Hepatocyte (in vitro differentiated cells): ENCODE measurements at regions not wholly inside any gene's neighbourhood (a gene's known extent, or its start where the extent isn't known, plus 50 kb on each side); places are given as distances from the start of the nearest gene placed in this dataset.

Experiments
- DNase-seq: peaks from one replicate; pipeline ENCODE4 v3.0.0-alpha.2; 2016; ENCODE audit warnings: low spot score
- H2AFZ ChIP-seq: fragments of 200-600 bp; sonication (generic); 2 replicates; pipeline ENCODE4 v1.6.0; 2016; ENCODE audit warnings: antibody characterized with exemption, mild to moderate bottlenecking
- H3K27ac ChIP-seq: fragments of 200-600 bp; sonication (generic); 2 replicates; pipeline ENCODE4 v1.5.1; 2016; ENCODE audit warnings: mild to moderate bottlenecking
- H3K27me3 ChIP-seq: fragments of 200-600 bp; sonication (generic); 2 replicates; pipeline ENCODE4 v1.6.1; 2016
- H3K36me3 ChIP-seq: fragments of 200-600 bp; sonication (generic); replicated peaks from 2 replicates; pipeline ENCODE4 v1.5.1; 2016; ENCODE audit warnings: low read depth; ENCODE audit not compliant: insufficient read depth
- H3K4me1 ChIP-seq: fragments of 200-600 bp; sonication (generic); 2 replicates; pipeline ENCODE4 v1.5.1; 2016; ENCODE audit warnings: mild to moderate bottlenecking, moderate library complexity; ENCODE audit not compliant: insufficient read depth
- H3K4me2 ChIP-seq: fragments of 200-600 bp; sonication (generic); 2 replicates; pipeline ENCODE4 v1.6.0; 2016
- H3K4me3 ChIP-seq: fragments of 200-600 bp; sonication (generic); 2 replicates; pipeline ENCODE4 v1.5.1; 2016; ENCODE audit warnings: mild to moderate bottlenecking
- H3K79me2 ChIP-seq: fragments of 200-600 bp; sonication (generic); 2 replicates; pipeline ENCODE4 v1.6.0; 2017; ENCODE audit warnings: mild to moderate bottlenecking
- H3K9me2 ChIP-seq: fragments of 200-600 bp; sonication (generic); replicated peaks from 2 replicates; pipeline ENCODE4 v1.6.0; 2017; ENCODE audit warnings: mild to moderate bottlenecking; ENCODE audit not compliant: insufficient read depth
- H3K9me3 ChIP-seq: fragments of 200-600 bp; sonication (generic); 2 replicates; pipeline ENCODE4 v1.5.1; 2016; ENCODE audit warnings: low read depth, mild to moderate bottlenecking
- H4K20me1 ChIP-seq: fragments of 200-600 bp; sonication (generic); 2 replicates; pipeline ENCODE4 v1.6.0; 2016; ENCODE audit warnings: mild to moderate bottlenecking; ENCODE audit not compliant: insufficient read depth, poor library complexity, severe bottlenecking
- EZH2 ChIP-seq: fragments of 200-600 bp; sonication (generic); IDR thresholded peaks from 2 replicates; pipeline ENCODE4 v1.6.1; 2016; ENCODE audit warnings: antibody characterized with exemption, mild to moderate bottlenecking, borderline replicate concordance
- EZH2phosphoT487 ChIP-seq: fragments of 200-600 bp; sonication (generic); IDR thresholded peaks from one replicate; pipeline ENCODE4 v1.6.1; 2018; ENCODE audit warnings: antibody characterized with exemption, mild to moderate bottlenecking, low read depth, moderate library complexity; ENCODE audit not compliant: unreplicated experiment, severe bottlenecking
- WGBS: methylation state at CpG from one replicate; pipeline ENCODE4 v1.1.6; 2016; ENCODE audit warnings: low lambda C conversion rate; ENCODE audit errors: missing lambda C conversion rate; 5-methylcytosine and 5-hydroxymethylcytosine counted together
- TF ChIP-seq, protein P1 (sequence below): fragments of 200-600 bp; sonication (generic); IDR thresholded peaks from 2 replicates; pipeline ENCODE4 v1.5.1; 2016; ENCODE audit warnings: antibody characterized with exemption, mild to moderate bottlenecking; ENCODE audit not compliant: poor library complexity

DNA sequence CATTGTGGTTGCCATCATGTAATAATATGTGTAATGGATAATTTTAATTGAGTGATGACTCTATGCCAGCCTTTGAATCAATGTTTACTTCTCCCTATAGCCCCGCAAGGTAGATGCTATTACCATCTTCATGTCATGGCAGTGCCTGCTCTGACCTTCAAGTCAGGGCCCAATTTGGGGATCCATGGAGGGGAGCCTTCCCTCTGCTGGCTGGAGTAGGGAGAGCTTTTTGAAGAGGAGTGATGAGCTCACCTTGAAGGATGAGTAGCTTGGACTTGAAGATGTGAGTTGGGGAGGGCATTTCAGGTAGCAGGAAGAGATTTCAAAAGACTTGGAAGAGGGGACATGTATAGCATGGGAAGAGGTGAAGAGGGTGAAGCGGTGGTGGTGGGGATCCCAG lies 189.2 kb downstream of the FOXD2 start:
- H2AFZ ChIP-seq = no peak overlapping the region
- H3K36me3 ChIP-seq = no peaks in the 10 kb centered on the region
- no peaks in the 10 kb centered on the region for H3K9me2 ChIP-seq
- TF ChIP-seq, protein P1, sequence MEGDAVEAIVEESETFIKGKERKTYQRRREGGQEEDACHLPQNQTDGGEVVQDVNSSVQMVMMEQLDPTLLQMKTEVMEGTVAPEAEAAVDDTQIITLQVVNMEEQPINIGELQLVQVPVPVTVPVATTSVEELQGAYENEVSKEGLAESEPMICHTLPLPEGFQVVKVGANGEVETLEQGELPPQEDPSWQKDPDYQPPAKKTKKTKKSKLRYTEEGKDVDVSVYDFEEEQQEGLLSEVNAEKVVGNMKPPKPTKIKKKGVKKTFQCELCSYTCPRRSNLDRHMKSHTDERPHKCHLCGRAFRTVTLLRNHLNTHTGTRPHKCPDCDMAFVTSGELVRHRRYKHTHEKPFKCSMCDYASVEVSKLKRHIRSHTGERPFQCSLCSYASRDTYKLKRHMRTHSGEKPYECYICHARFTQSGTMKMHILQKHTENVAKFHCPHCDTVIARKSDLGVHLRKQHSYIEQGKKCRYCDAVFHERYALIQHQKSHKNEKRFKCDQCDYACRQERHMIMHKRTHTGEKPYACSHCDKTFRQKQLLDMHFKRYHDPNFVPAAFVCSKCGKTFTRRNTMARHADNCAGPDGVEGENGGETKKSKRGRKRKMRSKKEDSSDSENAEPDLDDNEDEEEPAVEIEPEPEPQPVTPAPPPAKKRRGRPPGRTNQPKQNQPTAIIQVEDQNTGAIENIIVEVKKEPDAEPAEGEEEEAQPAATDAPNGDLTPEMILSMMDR = no peak
- TF ChIP-seq EZH2 = no peak
- TF ChIP-seq EZH2phosphoT487 = no peak
- H3K4me3 ChIP-seq = no peak overlapping the region
- H3K27ac ChIP-seq = no peak overlapping the region
- 100% methylated on average over 2 of the region's 2 CpGs for WGBS
- no peaks in the 10 kb centered on the region for H3K9me3 ChIP-seq
- peaks cover 7% of the 10 kb centered on the region for H3K4me1 ChIP-seq
- no peaks in the 10 kb centered on the region for H4K20me1 ChIP-seq
- H3K27me3 ChIP-seq = no peaks in the 10 kb centered on the region
- H3K4me2 ChIP-seq = no peak overlapping the region
- no peaks in the 10 kb centered on the region for H3K79me2 ChIP-seq
- DNase-seq = no peak

DNA sequence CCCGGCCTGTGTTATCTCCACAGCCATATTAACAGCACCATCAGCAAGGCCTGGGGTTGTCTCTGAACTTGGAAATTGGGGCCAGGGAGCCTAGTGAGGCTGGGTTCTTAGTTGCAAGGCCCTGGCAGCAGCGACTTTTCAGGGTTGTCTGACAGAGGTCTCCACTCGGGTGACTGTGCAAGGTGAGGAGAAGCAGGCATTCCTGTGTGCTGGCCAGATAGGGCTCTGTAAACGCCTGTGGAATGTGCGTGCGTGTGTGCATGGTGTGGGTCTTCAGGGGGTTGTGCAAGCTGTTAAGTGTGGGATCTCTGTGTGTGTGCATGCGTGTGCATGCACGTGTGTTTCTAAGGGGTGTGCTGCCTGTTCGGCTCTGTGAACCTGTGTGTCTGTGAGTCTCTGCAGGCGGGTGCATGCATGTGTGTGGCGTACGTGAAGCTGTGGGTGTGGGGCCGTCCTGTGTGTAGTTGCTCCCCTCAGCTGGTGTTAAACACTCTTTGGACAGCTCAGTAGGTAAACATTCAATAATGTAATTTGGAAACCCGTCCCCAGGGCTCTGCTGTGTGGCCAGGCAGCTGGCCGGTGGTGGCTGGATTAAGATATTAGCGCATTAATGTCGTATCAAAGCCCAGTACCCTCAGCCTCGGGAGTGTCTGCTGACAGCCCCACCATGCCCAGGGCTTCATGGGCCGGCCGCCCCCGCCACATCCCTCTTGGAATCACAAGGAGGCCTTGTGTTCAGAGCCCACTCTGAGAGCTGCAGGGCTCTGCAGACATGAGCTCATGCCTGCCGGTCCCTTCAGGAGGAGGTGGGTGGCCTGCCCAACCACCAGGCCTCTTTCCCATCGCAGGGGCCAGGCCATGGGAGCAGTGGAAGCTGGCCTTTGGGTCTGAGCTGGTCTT lies 189.9 kb downstream of the FOXD2 start:
- H3K4me3 ChIP-seq = no peak overlapping the region
- H3K27ac ChIP-seq = no peak overlapping the region
- H4K20me1 ChIP-seq = no peaks in the 10 kb centered on the region
- peaks cover 7% of the 10 kb centered on the region for H3K4me1 ChIP-seq
- H3K9me2 ChIP-seq = no peaks in the 10 kb centered on the region
- no peak for TF ChIP-seq EZH2phosphoT487
- TF ChIP-seq, protein P1 = no peak
- no peak overlapping the region for H3K4me2 ChIP-seq
- H3K36me3 ChIP-seq = no peaks in the 10 kb centered on the region
- H3K27me3 ChIP-seq = peaks cover under 1% of the 10 kb centered on the region
- 64% methylated on average over 23 of the region's 23 CpGs for WGBS
- no peaks in the 10 kb centered on the region for H3K9me3 ChIP-seq
- H3K79me2 ChIP-seq = no peaks in the 10 kb centered on the region
- no peak overlapping the region for H2AFZ ChIP-seq
- DNase-seq = no peak

DNA sequence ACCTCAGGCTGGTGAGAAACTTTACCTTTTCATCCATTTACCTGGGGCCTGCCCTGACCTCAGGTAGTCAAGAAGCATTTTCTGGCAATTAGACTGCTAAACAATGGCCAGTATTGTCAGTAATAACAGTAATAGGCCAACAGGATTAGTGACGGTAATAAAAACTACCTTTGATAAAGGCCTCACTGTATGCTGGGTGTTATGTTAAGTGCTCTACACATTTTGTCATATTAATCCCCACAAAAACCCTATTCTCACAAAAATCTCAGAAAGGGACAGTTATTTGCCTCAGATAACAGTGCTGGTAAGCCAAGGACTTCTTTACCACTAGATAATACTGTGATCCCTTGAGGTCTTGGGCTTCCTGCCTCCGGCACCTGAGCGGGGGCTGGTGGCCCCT lies 191.4 kb downstream of the FOXD2 start:
- TF ChIP-seq EZH2phosphoT487 (no peak), EZH2 (no peak)
- TF ChIP-seq, protein P1 = no peak
- Histone ChIP-seq H2AFZ (no peak overlapping the region), H3K4me1 (peaks cover 7% of the 10 kb centered on the region), H3K27me3 (peaks cover 4% of the 10 kb centered on the region), H3K36me3 (no peaks in the 10 kb centered on the region), H3K4me2 (no peak overlapping the region), H4K20me1 (no peaks in the 10 kb centered on the region), H3K9me3 (no peaks in the 10 kb centered on the region), H3K27ac (no peak overlapping the region), H3K4me3 (no peak overlapping the region), H3K79me2 (no peaks in the 10 kb centered on the region), H3K9me2 (no peaks in the 10 kb centered on the region)
- 83% methylated on average over 3 of the region's 3 CpGs for WGBS
- no peak for DNase-seq
